HG03103 (cell line): ENCODE measurements at regions not wholly inside any gene's neighbourhood (a gene's known extent, or its start where the extent isn't known, plus 50 kb on each side); places are given as distances from the start of the nearest gene placed in this dataset.
"Not testable (repeated sequence)": the region's sequence is repeated elsewhere in the genome, so short reads cannot be mapped to it uniquely, and the experiment has no call there.

Source experiments
- ATAC-seq: cut with Tn5 transposase; IDR thresholded peaks from one replicate; pipeline ENCODE4 v1.9.1; 2021; ENCODE audit warnings: low read depth; ENCODE audit not compliant: unreplicated experiment

DNA sequence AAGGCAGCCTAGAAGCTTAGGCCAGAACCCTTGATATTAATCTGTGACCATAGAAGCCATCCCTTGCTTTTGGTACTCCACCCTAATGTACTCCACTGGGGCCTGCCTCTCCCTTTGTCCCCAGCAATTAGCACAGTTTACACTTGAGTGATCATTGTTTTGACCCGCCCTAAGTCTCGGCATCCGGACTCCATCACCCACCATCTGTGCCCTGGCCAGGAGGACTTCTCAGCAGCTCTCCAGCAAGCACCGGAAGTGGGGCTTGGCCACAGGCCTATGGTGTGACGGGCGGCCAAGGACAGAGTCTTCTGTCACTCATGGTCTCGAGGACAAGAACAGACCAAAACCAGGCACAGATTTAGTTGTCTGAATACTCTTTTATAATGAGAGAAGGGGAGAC is 126.5 kb upstream of the NTF3 start:
- no peak for ATAC-seq

GRCh38 chr12:5305886-5306545 is 125.9 kb upstream of the NTF3 start:
- no peak for ATAC-seq

DNA sequence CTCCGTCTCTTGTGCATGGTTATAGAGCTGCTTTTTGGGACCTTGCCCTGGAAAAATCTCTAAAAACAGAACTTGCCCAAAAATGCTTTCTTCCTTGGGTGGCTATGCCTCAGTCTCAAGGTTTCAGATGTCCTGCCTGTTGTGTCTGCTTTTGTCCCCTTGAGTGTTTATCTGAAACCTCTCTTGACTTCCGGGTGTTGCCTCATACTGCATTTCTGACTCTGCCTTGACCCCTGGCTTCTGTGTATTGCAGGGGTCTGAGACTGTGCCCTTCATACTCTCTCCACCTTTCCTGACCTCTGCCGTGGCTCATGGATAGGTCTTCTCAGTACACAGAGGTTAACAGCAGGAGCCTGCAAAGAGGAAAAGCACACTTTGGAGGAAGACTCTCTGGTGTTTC is 124.8 kb upstream of the NTF3 start:
- ATAC-seq, result no peak

GRCh38 chr12:5308216-5308615 is 123.7 kb upstream of the NTF3 start:
- ATAC-seq, result no peak

- no peak for ATAC-seq
Measured at GRCh38 chr12:5308996-5309395, 122.9 kb upstream of the NTF3 start.

DNA sequence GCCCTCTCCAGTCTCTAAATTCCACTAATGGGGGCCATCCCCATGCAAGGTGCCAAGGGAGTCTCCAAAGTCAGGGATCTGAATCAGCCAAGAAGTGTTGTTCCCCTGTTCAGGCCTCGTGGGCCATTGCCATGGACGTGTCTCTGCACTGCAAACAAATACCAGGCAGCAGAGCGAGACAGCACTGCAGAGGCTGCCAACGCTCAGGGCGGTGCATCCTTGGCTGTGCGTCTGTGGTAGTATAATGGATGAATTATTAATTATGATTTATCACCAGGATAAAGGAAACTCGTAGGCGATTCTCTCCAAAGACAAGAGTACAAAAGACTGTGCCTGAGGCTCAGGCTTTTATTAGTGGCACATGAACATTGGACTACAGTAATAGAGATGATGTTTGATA is 122.3 kb upstream of the NTF3 start:
- no peak for ATAC-seq

GRCh38 chr12:5310151-5310550 is 121.8 kb upstream of the NTF3 start:
- ATAC-seq, result no peak

DNA sequence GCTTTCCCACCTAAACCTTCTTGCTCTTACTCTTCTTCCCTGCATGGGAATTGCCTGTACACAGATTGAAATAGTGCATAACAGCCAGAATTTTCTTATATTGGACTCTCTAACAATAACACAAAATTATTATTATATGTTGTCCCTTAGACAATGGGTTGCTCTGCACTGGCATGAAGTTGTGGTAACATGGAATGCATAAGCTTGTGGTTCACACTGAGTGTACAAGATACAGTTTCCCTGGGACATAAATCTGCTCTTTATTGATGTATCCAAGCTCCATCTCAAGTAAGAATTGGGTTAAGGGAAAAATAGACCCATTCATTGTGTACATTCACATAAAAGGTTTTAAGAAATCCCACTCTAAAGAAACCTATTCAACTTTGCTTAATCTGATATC is 114.4 kb upstream of the NTF3 start:
- no peak for ATAC-seq

DNA sequence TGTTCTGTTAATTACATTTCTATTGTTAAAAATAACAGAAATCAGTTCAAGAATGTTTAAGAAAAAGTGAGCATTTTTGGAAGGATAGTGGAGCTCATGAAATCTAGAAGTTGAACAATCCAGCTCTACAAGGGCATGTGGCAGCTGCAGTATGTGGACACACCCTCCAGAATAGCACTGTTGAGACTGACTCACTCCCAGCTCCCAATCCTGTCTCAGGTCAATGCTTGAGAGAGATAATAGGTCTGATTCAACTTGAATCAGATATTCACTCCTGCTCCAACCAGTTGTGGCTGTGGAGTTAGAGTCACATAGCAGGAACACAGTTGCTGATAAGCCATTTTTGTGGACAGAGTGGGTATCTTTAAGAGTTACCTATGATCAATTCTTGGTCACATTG is 113.0 kb upstream of the NTF3 start:
- no peak for ATAC-seq

DNA sequence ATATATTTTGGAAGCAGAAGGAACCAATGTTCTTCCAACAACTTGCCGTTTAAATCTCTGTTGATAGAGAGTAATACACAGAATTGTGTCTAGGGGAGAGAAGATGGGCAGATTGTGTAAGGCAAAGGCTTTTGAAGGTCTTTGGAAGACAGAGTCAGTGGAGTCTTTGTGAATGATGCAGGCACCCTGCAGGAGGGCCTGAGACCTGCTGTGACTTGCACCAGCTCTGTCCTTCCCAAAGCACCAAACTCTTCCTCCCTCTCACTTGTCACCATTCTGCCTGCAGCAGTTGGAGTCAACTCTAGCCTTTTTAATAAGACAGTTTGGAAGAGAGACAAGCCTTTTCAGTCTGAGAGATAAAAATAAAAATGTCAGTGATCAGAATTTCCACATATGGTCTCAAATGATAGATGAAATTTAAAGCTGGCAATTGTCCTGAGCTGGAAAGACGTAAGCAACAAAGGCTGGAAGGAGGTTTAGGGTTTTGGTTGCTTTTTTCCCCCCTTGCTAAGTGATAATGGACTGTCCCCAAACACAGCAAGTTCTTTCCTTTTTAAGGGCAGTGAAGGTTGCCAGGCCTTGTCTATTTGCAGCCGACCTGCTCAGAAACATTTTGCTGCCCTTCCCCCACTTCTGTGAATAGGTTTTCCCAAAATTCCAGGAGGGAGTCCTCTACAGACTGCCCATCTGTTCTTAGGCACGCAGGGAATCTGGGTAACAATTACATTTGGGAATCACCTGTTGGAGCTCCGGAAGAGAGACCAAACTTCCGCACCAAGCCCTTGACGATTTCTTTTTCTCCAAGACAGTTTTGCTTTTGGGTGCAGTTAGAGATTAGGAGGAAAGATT is 103.0 kb upstream of the NTF3 start:
- ATAC-seq, result no peak

GRCh38 chr12:5332551-5332950 is 99.4 kb upstream of the NTF3 start:
- no peak for ATAC-seq

DNA sequence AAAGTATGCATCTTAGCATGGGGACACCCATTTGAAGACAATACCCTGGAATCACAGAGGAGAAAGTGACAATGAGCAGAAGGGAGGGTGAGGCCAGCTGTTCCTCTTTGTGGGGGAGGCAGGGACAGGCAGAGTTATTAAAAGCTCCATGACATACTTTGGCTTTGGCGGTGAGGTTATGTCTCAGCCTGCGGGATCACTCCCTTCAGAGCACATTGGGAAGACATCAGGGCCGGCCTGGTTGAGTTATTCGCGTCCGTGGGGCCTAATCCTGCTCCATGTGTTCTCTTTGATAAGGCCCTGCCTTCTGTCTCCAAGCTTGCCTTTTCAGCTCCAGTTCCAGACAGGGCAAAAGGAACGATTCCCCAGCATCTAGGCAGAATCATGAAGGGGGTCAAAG is 98.8 kb upstream of the NTF3 start:
- ATAC-seq, result no peak

- ATAC-seq, result no peak
Measured at GRCh38 chr12:5335069-5335468, 96.8 kb upstream of the NTF3 start.

- not testable (repeated sequence) for ATAC-seq
Measured at GRCh38 chr12:5341086-5341485, 90.8 kb upstream of the NTF3 start.

DNA sequence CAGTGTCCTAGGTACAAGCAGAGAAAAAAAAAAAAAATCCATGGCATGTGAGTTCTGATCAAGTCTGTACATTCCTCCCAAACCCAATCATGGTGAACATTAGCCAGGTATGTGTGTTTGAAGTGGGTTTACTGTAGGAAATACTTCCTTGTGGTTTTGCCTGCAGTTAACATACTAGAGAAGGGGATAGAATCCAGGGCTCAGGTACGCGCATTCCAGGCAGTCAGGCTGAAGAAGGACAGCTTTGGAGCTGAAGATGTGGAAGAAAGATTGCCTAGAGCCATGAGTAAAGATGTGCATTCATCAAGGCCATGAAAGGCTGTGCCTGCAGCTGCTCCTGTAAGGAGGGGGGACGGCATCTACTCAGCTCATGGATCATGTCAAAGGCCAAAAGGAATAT is 88.2 kb upstream of the NTF3 start:
- ATAC-seq, result no peak

GRCh38 chr12:5344131-5344530 is 87.8 kb upstream of the NTF3 start:
- ATAC-seq, result no peak

GRCh38 chr12:5345534-5345933 is 86.4 kb upstream of the NTF3 start:
- ATAC-seq, result no peak

GRCh38 chr12:5348057-5348456 is 83.9 kb upstream of the NTF3 start:
- no peak for ATAC-seq

GRCh38 chr12:5348491-5348890 is 83.4 kb upstream of the NTF3 start:
- ATAC-seq, result no peak

- ATAC-seq, result no peak
Measured at GRCh38 chr12:5364036-5364770, 67.7 kb upstream of the NTF3 start.

GRCh38 chr12:5369298-5369697 is 62.6 kb upstream of the NTF3 start:
- no peak for ATAC-seq

DNA sequence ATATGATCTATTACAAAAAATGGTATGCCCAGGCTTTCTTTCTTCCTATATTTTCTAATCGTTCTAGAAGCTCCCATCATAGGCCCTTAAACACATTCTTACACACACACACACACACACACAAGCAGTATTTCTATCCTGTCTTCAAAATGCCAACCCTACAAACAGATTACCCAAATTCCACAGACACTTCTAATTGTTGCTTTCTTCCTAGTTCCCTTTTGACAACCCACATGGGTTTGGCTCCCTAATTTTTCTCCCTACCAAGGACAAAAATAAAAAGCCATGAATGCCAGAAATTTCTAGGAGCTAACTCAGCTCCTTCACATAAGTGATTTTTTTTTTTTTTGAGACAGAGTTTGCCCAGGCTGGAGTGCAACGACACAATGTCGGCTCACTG is 60.3 kb upstream of the NTF3 start:
- ATAC-seq, result no peak
